ENCODE measurements at regions not wholly inside any gene's neighbourhood (a gene's known extent, or its start where the extent isn't known, plus 50 kb on each side); places are given as distances from the start of the nearest gene placed in this dataset.

GRCh38 chr18:51514128-51514527 is 316.6 kb upstream of the MEX3C start:
- DNase-seq (ENCODE audit: low read depth in 4 of 4, low spot score in 2 of 4) = no peak

- DNase-seq (ENCODE audit: low read depth in 4 of 4, low spot score in 2 of 4) = no peak
These were observed 319.1 kb upstream of the MEX3C start for GRCh38 chr18:51516478-51517038.

GRCh38 chr18:51519571-51519970 is 322.1 kb upstream of the MEX3C start:
- no peak for DNase-seq (ENCODE audit: low read depth in 4 of 4, low spot score in 2 of 4)

- DNase-seq (ENCODE audit: low read depth in 4 of 4, low spot score in 2 of 4) = no peak
These were observed 323.2 kb upstream of the MEX3C start for GRCh38 chr18:51520676-51521180.

GRCh38 chr18:51522338-51522737 is 324.9 kb upstream of the MEX3C start:
- no peak for DNase-seq (ENCODE audit: low read depth in 4 of 4, low spot score in 2 of 4)

GRCh38 chr18:51522821-51523220 is 325.3 kb upstream of the MEX3C start:
- no peak for DNase-seq (ENCODE audit: low read depth in 4 of 4, low spot score in 2 of 4)

- DNase-seq (ENCODE audit: low read depth in 4 of 4, low spot score in 2 of 4) = no peak
These were observed 326.2 kb upstream of the MEX3C start for GRCh38 chr18:51523671-51524070.

- no peak for DNase-seq (ENCODE audit: low read depth in 4 of 4, low spot score in 2 of 4)
These were observed 328.2 kb upstream of the MEX3C start for GRCh38 chr18:51525453-51526225.

- no peak for DNase-seq (ENCODE audit: low read depth in 4 of 4, low spot score in 2 of 4)
These were observed 330.3 kb upstream of the MEX3C start for GRCh38 chr18:51527826-51528225.

GRCh38 chr18:51531501-51531900 is 334.0 kb upstream of the MEX3C start:
- peak in 2 of 4 donors; percentile 1 to 10 for DNase-seq (ENCODE audit: low read depth in 4 of 4, low spot score in 2 of 4)

- DNase-seq (ENCODE audit: low read depth in 4 of 4, low spot score in 2 of 4) = peak in 1 of 4 donors; percentile 19
These were observed 340.0 kb upstream of the MEX3C start for GRCh38 chr18:51537487-51537886.

GRCh38 chr18:51540562-51540961 is 343.1 kb upstream of the MEX3C start:
- DNase-seq (ENCODE audit: low read depth in 4 of 4, low spot score in 2 of 4) = no peak

GRCh38 chr18:51541230-51541629 is 343.7 kb upstream of the MEX3C start:
- DNase-seq (ENCODE audit: low read depth in 4 of 4, low spot score in 2 of 4) = no peak

GRCh38 chr18:51543658-51544155 is 346.2 kb upstream of the MEX3C start:
- no peak for DNase-seq (ENCODE audit: low read depth in 4 of 4, low spot score in 2 of 4)

GRCh38 chr18:51545446-51545845 is 348.0 kb upstream of the MEX3C start:
- no peak for DNase-seq (ENCODE audit: low read depth in 4 of 4, low spot score in 2 of 4)

- DNase-seq (ENCODE audit: low read depth in 4 of 4, low spot score in 2 of 4) = no peak
These were observed 361.9 kb upstream of the MEX3C start for GRCh38 chr18:51559198-51559901.

- DNase-seq (ENCODE audit: low read depth in 4 of 4, low spot score in 2 of 4) = no peak
These were observed 362.4 kb upstream of the MEX3C start for GRCh38 chr18:51559902-51560287.

- peak in 2 of 4 donors; percentile 9 to 20 for DNase-seq (ENCODE audit: low read depth in 4 of 4, low spot score in 2 of 4)
These were observed 364.3 kb upstream of the MEX3C start for GRCh38 chr18:51561821-51562220.

- DNase-seq (ENCODE audit: low read depth in 4 of 4, low spot score in 2 of 4) = no peak
These were observed 365.4 kb upstream of the MEX3C start for GRCh38 chr18:51562866-51563265.

GRCh38 chr18:51563396-51563795 is 365.9 kb upstream of the MEX3C start:
- no peak for DNase-seq (ENCODE audit: low read depth in 4 of 4, low spot score in 2 of 4)

- DNase-seq (ENCODE audit: low read depth in 4 of 4, low spot score in 2 of 4) = no peak
These were observed 370.7 kb upstream of the MEX3C start for GRCh38 chr18:51568151-51568550.
